LoVo (cell line): ENCODE measurements at regions not wholly inside any gene's neighbourhood (a gene's known extent, or its start where the extent isn't known, plus 50 kb on each side); places are given as distances from the start of the nearest gene placed in this dataset.
A peak's percentile ranks its signal among the peaks of the same experiment; 100 is the strongest.
"Not testable (repeated sequence)": the region's sequence is repeated elsewhere in the genome, so short reads cannot be mapped to it uniquely, and the experiment has no call there.

Experiments used
- DNase-seq: peaks from one replicate; pipeline ENCODE4 v3.0.0-alpha.2; 2016; ENCODE audit warnings: low spot score

- no peak for DNase-seq
Observed at GRCh38 chr10:109277456-109277855, 645.9 kb downstream of the XPNPEP1 start.

GRCh38 chr10:109275960-109276359, 647.4 kb downstream of the XPNPEP1 start:
- DNase-seq = no peak

- DNase-seq = no peak
Observed at GRCh38 chr10:109274681-109275080, 648.6 kb downstream of the XPNPEP1 start.

GRCh38 chr10:109270173-109270572, 653.1 kb downstream of the XPNPEP1 start:
- no peak for DNase-seq

GRCh38 chr10:109264004-109264403, 659.3 kb downstream of the XPNPEP1 start:
- no peak for DNase-seq

DNA sequence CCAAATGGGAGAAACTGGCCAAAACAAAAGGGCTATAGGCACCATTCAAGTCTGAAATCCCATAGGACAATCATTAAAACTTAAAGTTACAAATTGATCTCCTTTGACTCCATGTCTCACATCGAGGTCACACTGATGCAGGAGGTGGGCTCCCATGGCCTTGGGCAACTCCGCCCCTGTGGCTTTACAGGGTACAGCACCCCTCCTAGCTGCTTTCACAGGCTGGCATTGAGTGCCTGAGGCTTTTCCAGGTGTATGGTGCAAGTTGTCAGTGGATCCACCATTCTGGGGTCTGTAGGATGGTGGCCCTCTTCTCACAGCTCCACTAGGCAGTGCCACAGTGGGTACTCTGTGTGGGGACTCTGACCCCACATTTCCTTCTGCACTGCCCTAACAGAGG, 662.1 kb downstream of the XPNPEP1 start:
- DNase-seq = no peak

- no peak for DNase-seq
Observed at GRCh38 chr10:109259293-109259692, 664.0 kb downstream of the XPNPEP1 start.

DNA sequence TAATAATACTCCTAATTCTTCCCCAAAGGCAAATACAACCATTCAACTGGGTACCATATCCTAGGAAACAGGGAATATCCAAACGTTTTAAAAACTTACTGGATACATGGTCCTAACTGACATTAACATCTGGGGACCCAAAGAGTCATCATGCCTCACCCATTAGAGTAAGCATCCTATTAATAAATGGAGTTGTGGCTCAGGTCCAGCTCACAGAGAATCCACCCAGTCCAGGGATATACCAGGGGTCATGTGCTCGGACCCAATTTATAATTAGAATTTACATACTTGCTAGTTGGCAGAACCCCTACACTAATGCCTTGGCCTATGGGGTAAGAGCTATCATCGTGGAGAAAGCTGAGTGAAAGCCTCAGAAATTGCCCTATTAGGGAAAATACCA, 670.0 kb downstream of the XPNPEP1 start:
- no peak for DNase-seq

DNA sequence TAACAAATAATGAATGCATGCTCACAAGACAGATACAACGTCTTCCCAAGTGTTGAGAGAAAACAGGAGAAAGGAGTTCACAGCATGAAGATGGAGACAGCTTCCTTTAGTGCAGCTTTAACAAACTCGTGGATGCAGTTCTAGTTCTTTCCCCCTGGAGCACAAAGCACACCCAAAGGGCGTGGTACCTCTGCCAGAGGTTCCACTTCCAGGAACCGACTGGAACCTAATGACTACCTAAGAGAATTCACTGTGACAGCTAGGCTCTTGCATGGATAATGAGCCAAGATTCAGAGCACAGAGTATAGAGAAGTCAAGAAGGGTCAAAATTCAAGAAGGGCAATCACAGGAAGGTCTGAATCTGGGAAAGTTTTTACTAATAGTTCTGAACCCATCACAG, 673.2 kb downstream of the XPNPEP1 start:
- DNase-seq = no peak

GRCh38 chr10:109247814-109248213, 675.5 kb downstream of the XPNPEP1 start:
- peak; percentile 27 for DNase-seq

GRCh38 chr10:109245821-109246220, 677.5 kb downstream of the XPNPEP1 start:
- DNase-seq = no peak

GRCh38 chr10:109239371-109239770, 683.9 kb downstream of the XPNPEP1 start:
- DNase-seq = no peak

GRCh38 chr10:109237682-109238081, 685.6 kb downstream of the XPNPEP1 start:
- DNase-seq = no peak

DNA sequence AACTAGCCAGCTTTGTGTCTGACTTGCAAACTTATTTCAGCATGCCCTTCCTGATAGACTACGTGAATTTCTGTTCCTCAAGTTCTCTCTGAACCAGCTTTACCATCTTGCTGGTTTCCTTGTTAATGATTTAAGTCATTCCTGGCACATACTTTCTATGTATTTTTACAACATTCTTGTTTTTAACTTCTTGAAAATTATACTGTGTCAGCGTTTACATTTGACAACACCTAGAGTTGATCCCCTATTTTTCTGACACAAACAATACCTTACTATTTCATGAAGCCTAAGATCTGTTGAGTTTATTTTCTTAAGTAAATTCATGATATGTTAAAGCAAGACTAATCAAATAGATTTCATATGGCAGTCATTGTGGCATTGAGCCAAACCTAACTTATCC, 686.3 kb downstream of the XPNPEP1 start:
- no peak for DNase-seq

GRCh38 chr10:109223533-109223932, 699.8 kb downstream of the XPNPEP1 start:
- DNase-seq = not testable (repeated sequence)

GRCh38 chr10:109219935-109220605, 703.2 kb downstream of the XPNPEP1 start:
- DNase-seq = no peak

DNA sequence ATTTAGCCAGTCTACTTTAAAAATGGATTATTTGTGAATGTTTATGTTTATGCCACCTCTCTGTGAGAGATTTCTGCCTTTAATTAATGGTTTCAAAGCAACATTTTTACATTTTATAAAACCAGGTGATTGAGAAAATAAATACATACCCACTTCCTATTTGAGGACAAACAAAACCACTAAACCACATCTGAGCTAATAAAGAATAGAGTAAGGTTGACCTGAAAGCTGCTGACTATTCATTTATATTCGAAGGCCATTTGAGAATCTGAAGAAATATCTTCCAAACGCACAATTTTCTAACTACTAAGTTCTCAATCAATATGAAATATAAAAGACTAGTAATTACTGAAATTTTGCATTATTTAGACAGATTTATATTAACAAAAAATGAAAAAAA, 705.1 kb downstream of the XPNPEP1 start:
- DNase-seq = no peak

DNA sequence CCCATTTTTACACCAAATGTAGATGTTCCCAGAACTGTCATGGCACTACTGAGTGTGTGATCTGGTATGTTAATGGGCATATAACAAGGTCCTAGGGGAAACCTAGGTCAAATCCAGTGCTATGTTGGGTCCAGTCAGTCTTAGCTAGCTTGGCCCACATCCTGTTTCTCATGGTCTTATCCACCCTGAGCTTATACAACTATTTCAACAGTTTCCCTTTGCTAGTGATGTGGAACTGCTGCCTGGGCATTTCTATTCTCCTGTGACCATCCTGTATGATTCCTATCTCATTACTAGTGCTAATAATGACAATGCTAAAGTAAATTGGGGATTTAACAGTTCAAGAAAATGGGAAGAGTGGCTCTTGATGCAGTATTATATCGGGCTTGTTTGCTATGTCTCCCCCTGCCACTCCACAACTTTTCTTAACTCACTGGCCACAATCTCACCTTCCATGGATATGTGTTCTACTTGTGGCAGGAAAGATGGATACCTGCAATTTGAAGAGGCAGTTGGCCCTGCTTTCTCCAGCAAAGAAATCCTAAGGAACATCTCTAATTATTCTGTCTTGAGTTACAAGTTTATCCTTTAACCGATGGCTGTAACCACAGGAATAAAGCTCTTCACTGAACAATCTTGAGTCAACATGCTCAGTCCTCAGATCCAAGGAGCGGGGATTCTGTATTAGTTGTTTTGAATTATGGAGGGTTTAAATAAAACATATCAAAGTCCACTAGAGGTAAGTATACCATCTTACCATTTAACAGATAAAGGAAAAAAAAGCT, 707.8 kb downstream of the XPNPEP1 start:
- no peak for DNase-seq

- DNase-seq = not testable (repeated sequence)
Observed at GRCh38 chr10:109214891-109215290, 708.4 kb downstream of the XPNPEP1 start.

- no peak for DNase-seq
Observed at GRCh38 chr10:109207361-109207760, 716.0 kb downstream of the XPNPEP1 start.

GRCh38 chr10:109205929-109206585, 717.3 kb downstream of the XPNPEP1 start:
- peak; percentile 11 for DNase-seq

- no peak for DNase-seq
Observed at GRCh38 chr10:109203646-109204353, 719.5 kb downstream of the XPNPEP1 start.
